Peyer's patch (tissue), 4 donors: ENCODE measurements at regions not wholly inside any gene's neighbourhood (a gene's known extent, or its start where the extent isn't known, plus 50 kb on each side); places are given as distances from the start of the nearest gene placed in this dataset.

Experiments
- DNase-seq, 3 donors: peaks; one replicate each; pipeline ENCODE4 v3.0.0-alpha.2; 2017 to 2019
- H3K27ac ChIP-seq, 4 donors: fragments of 200-600 bp; sonication (generic); one replicate each; pipeline ENCODE4 v1.5.1; 2016 to 2019
- H3K27me3 ChIP-seq, 2 donors: fragments of 200-600 bp; sonication (generic); one replicate each; pipeline ENCODE4 v1.5.1; 2019
- H3K36me3 ChIP-seq, 3 donors: fragments of 200-600 bp; sonication (generic); one replicate each; pipeline ENCODE4 v1.5.1; 2016 to 2019
- H3K4me1 ChIP-seq, 4 donors: fragments of 200-600 bp; sonication (generic); one replicate each; pipeline ENCODE4 v1.5.1; 2016 to 2019
- H3K4me3 ChIP-seq, 4 donors: fragments of 200-600 bp; sonication (generic); 1 replicate in 3 of 4; 2 replicates in 1 of 4; pipeline ENCODE4 v1.5.1; 2016 to 2019; ENCODE audit warnings: mild to moderate bottlenecking in 1 of 4
- H3K9me3 ChIP-seq, 4 donors: fragments of 200-600 bp; sonication (generic); one replicate each; pipeline ENCODE4 v1.5.1; 2016 to 2019; ENCODE audit warnings: mild to moderate bottlenecking in 1 of 4
- CTCF ChIP-seq, 6 experiments: fragments of 450-650 bp in 4 of 6; fragments of 200-600 bp in 2 of 6; sonication (generic) in 1 of 6; IDR thresholded peaks; one replicate each; pipeline ENCODE4 v1.5.1; 2017 to 2019; ENCODE audit warnings: antibody characterized with exemption in 6 of 6, mild to moderate bottlenecking in 3 of 6, moderate library complexity in 1 of 6
- POLR2A ChIP-seq, 2 donors: fragments of 450-650 bp; IDR thresholded peaks; one replicate each; pipeline ENCODE4 v1.5.1; 2017; ENCODE audit warnings: antibody characterized with exemption in 2 of 2, mild to moderate bottlenecking in 2 of 2, moderate library complexity in 2 of 2

- H3K4me1 ChIP-seq: no peaks in the 10 kb centered on the region
- no peak for DNase-seq
- no peak for TF ChIP-seq POLR2A (IDR thresholded peaks at IDR 0.05)
These were observed 152.4 kb upstream of the ZC3H12C start for GRCh38 chr11:109940816-109941215.

GRCh38 chr11:109945626-109946321, 147.4 kb upstream of the ZC3H12C start:
- peaks cover 0 to 3% (median 0%) of the 10 kb centered on the region in 4 donors for H3K4me1 ChIP-seq
- TF ChIP-seq CTCF (IDR thresholded peaks at IDR 0.05): no peak
- TF ChIP-seq POLR2A (IDR thresholded peaks at IDR 0.05): no peak
- peak overlapping the region in 2 of 4 donors; percentile 17 to 19 for H3K4me3 ChIP-seq
- no peaks in the 10 kb centered on the region for H3K27me3 ChIP-seq
- H3K9me3 ChIP-seq: no peaks in the 10 kb centered on the region
- H3K36me3 ChIP-seq: no peaks in the 10 kb centered on the region
- H3K27ac ChIP-seq: no peak overlapping the region
- no peak for DNase-seq

More at GRCh38 chr11:109940816-109941215, 152.4 kb upstream of the ZC3H12C start:
- H3K36me3 ChIP-seq: no peaks in the 10 kb centered on the region
- no peak overlapping the region for H3K4me3 ChIP-seq
- no peaks in the 10 kb centered on the region for H3K27me3 ChIP-seq
- no peaks in the 10 kb centered on the region for H3K9me3 ChIP-seq
- H3K27ac ChIP-seq: no peak overlapping the region

GRCh38 chr11:109946322-109946846, 146.8 kb upstream of the ZC3H12C start:
- H3K27ac ChIP-seq: peak overlapping the region in 3 of 4 donors; percentile 2 to 15 (median 7)
- peak overlapping the region in 2 of 4 donors; percentile 17 to 19 for H3K4me3 ChIP-seq
- H3K36me3 ChIP-seq: no peaks in the 10 kb centered on the region
- H3K27me3 ChIP-seq: no peaks in the 10 kb centered on the region
- peak; percentile 71 to 93 (median 75) for DNase-seq
- no peaks in the 10 kb centered on the region for H3K9me3 ChIP-seq
- peak in 1 of 2 donors; percentile 19 for TF ChIP-seq POLR2A (IDR thresholded peaks at IDR 0.05)
- TF ChIP-seq CTCF (IDR thresholded peaks at IDR 0.05): peak; percentile 44 to 97 (median 84)
- peaks cover 0 to 3% (median 0%) of the 10 kb centered on the region in 4 donors for H3K4me1 ChIP-seq

GRCh38 chr11:109954534-109954933, 138.7 kb upstream of the ZC3H12C start:
- TF ChIP-seq POLR2A (IDR thresholded peaks at IDR 0.05) (no peak), CTCF (IDR thresholded peaks at IDR 0.05) (no peak)
- Histone ChIP-seq H3K9me3 (no peaks in the 10 kb centered on the region), H3K4me3 (no peak overlapping the region), H3K27me3 (no peaks in the 10 kb centered on the region), H3K36me3 (no peaks in the 10 kb centered on the region), H3K4me1 (peaks cover 0 to 6% (median 0%) of the 10 kb centered on the region in 4 donors), H3K27ac (no peak overlapping the region)
- no peak for DNase-seq

GRCh38 chr11:109956124-109956793, 136.9 kb upstream of the ZC3H12C start:
- Histone ChIP-seq H3K36me3 (no peaks in the 10 kb centered on the region), H3K9me3 (no peaks in the 10 kb centered on the region), H3K27ac (no peak overlapping the region), H3K4me1 (peaks cover 0 to 6% (median 0%) of the 10 kb centered on the region in 4 donors), H3K4me3 (no peak overlapping the region), H3K27me3 (no peaks in the 10 kb centered on the region)
- TF ChIP-seq CTCF (IDR thresholded peaks at IDR 0.05): no peak
- TF ChIP-seq POLR2A (IDR thresholded peaks at IDR 0.05): no peak
- DNase-seq: no peak

GRCh38 chr11:109957000-109957399, 136.2 kb upstream of the ZC3H12C start:
- H3K36me3 ChIP-seq: no peaks in the 10 kb centered on the region
- H3K4me1 ChIP-seq: peaks cover 0 to 6% (median 0%) of the 10 kb centered on the region in 4 donors
- TF ChIP-seq CTCF (IDR thresholded peaks at IDR 0.05): no peak
- TF ChIP-seq POLR2A (IDR thresholded peaks at IDR 0.05): no peak
- DNase-seq: no peak
- no peak overlapping the region for H3K27ac ChIP-seq
- no peaks in the 10 kb centered on the region for H3K27me3 ChIP-seq
- H3K4me3 ChIP-seq: no peak overlapping the region
- H3K9me3 ChIP-seq: no peaks in the 10 kb centered on the region
